ENCODE measurements at regions not wholly inside any gene's neighbourhood (a gene's known extent, or its start where the extent isn't known, plus 50 kb on each side); places are given as distances from the start of the nearest gene placed in this dataset.

DNA sequence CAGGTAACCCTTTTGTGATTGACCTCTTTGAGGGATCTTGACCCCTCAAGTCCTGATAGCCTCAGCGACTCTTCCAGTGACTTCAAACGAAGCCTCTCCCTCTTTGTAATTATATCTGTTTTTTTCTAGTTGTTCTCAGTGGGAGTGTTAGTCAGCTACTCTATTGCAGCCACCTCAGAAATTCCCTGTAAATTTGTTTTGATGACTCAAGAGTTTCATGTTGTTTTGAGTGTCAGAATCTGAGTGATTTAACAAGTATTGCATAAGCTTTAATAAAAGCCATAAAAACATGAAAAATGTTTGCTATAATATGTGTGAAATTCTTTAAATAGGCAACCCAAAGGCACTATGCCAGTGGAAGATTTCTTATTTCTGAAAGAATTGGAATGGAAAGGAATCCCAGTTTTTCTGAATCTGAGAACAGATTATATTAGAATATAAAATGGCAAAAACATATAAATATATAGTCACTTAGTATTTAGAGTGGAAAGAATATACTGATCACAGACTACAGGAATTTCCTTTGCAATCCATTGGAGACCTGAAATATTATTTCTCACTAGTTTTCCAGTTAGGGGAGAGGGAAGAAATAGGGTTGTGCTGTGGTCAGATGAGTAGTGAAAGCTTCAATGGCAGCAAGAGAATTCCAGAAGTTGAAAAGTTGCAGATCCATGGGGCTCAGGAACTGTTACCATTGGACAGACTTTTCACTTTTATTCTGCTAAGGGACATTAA, 94.4 kb upstream of the SEMA3C start:
- FAIRE-seq: no peak

More for the DNA sequence above, 94.4 kb upstream of the SEMA3C start:
- Histone ChIP-seq H3K9me3 (ENCODE audit: insufficient read depth in 2 of 2, low read depth in 1 of 2, low read length in 1 of 2) (no peaks in the 10 kb centered on the region), H2BK20ac (ENCODE audit: low read length) (no peak overlapping the region), H2BK120ac (replicated peaks; ENCODE audit: low read depth, low read length) (no peak overlapping the region), H3K4me1 (replicated peaks in 1 of 4; ENCODE audit: control insufficient read depth in 3 of 4, insufficient read depth in 4 of 4, low read length in 3 of 4) (no peaks in the 10 kb centered on the region), H4K91ac (replicated peaks; ENCODE audit: insufficient read length, low read length) (no peak overlapping the region), H3K9ac (replicated peaks in 1 of 4; ENCODE audit: extremely low read depth in 1 of 4, low read depth in 3 of 4, low read length in 3 of 4) (no peak overlapping the region), H3K4me3 (ENCODE audit: extremely low read depth in 1 of 4, insufficient read depth in 2 of 4, low read depth in 3 of 4, low read length in 4 of 4) (no peak overlapping the region), H3K23me2 (ENCODE audit: low read depth, low read length) (no peaks in the 10 kb centered on the region), H2BK12ac (ENCODE audit: low read depth, low read length) (no peak overlapping the region), H3K56ac (replicated peaks; ENCODE audit: insufficient read length, low read depth, low read length) (no peak overlapping the region), H3K79me2 (ENCODE audit: control insufficient read depth in 1 of 2, insufficient read depth in 2 of 2, low read length in 2 of 2) (no peaks in the 10 kb centered on the region), H4K5ac (ENCODE audit: insufficient read length, low read depth, low read length) (no peak overlapping the region), H2BK15ac (ENCODE audit: low read length) (no peak overlapping the region), H3K79me1 (ENCODE audit: low read depth, low read length) (no peaks in the 10 kb centered on the region), H2AK5ac (ENCODE audit: low read depth, low read length) (no peak overlapping the region), H4K8ac (ENCODE audit: extremely low read depth, insufficient read depth, low read length) (no peak overlapping the region), H3K27me3 (replicated peaks in 1 of 4; ENCODE audit: control insufficient read depth in 3 of 4, extremely low read depth in 1 of 4, insufficient read depth in 3 of 4, low read length in 3 of 4) (no peaks in the 10 kb centered on the region), H3K4me2 (ENCODE audit: insufficient read depth in 1 of 2, low read depth in 2 of 2, low read length in 2 of 2) (no peak overlapping the region; a peak in 1 of 4 replicates), H4K20me1 (replicated peaks in 1 of 2; ENCODE audit: control insufficient read depth in 1 of 2, insufficient read depth in 2 of 2, low read length in 2 of 2) (no peaks in the 10 kb centered on the region), H3K23ac (ENCODE audit: insufficient read length) (no peak overlapping the region), H2AFZ (ENCODE audit: low read length) (no peak overlapping the region), H3K36me3 (ENCODE audit: control insufficient read depth in 2 of 4, insufficient read depth in 4 of 4, low read length in 3 of 4) (no peaks in the 10 kb centered on the region), H3K27ac (ENCODE audit: low read depth, low read length) (no peak overlapping the region), H3K14ac (ENCODE audit: insufficient read length) (no peak overlapping the region), H2BK5ac (ENCODE audit: low read depth, low read length) (no peak overlapping the region), H3K4ac (replicated peaks; ENCODE audit: insufficient read length, low read depth, low read length) (no peak overlapping the region), H3K18ac (ENCODE audit: extremely low read depth, low read length) (no peak overlapping the region; the same call in 1 of the 2 replicates)
- DNase-seq (ENCODE audit: low read depth in 1 of 2, low spot score in 2 of 2): no peak
- ChIA-PET CTCF (ENCODE audit: partially characterized antibody) (no interaction called here), POLR2A (ENCODE audit: partially characterized antibody) (no interaction called here)
- WGBS, 2 experiments (ENCODE audit: extremely low coverage in 1 of 2, insufficient coverage in 1 of 2, insufficient read length in 1 of 2, insufficient replicate concordance in 2 of 2, low coverage in 1 of 2, low lambda C conversion rate in 2 of 2, missing lambda C conversion rate in 1 of 2): 27% methylated on average over 2 of the region's 2 CpGs; no CpG with 5 or more reads in 1 of the 2 experiments
- TF ChIP-seq POLR2A (IDR thresholded peaks at IDR 0.05; ENCODE audit: control extremely low read depth in 1 of 2, low read depth in 2 of 2, low read length in 2 of 2) (no peak), RAD21 (IDR thresholded peaks at IDR 0.05 in 1 of 2, conservative IDR thresholded peaks at IDR 0.05 in 1 of 2; ENCODE audit: low read depth in 2 of 2, low read length in 2 of 2) (no peak), EZH2 (IDR thresholded peaks at IDR 0.05; ENCODE audit: low read depth, low read length, severe bottlenecking) (no peak), RXRA (IDR thresholded peaks at IDR 0.05; ENCODE audit: insufficient read depth, low read depth, low read length) (no peak), EGR1 (IDR thresholded peaks at IDR 0.05; ENCODE audit: borderline replicate concordance, low read depth, low read length) (no peak), ZNF274 (IDR thresholded peaks at IDR 0.05; ENCODE audit: borderline replicate concordance, extremely low read depth, low read length) (no peak)
